ENCODE measurements at regions not wholly inside any gene's neighbourhood (a gene's known extent, or its start where the extent isn't known, plus 50 kb on each side); places are given as distances from the start of the nearest gene placed in this dataset.

DNA sequence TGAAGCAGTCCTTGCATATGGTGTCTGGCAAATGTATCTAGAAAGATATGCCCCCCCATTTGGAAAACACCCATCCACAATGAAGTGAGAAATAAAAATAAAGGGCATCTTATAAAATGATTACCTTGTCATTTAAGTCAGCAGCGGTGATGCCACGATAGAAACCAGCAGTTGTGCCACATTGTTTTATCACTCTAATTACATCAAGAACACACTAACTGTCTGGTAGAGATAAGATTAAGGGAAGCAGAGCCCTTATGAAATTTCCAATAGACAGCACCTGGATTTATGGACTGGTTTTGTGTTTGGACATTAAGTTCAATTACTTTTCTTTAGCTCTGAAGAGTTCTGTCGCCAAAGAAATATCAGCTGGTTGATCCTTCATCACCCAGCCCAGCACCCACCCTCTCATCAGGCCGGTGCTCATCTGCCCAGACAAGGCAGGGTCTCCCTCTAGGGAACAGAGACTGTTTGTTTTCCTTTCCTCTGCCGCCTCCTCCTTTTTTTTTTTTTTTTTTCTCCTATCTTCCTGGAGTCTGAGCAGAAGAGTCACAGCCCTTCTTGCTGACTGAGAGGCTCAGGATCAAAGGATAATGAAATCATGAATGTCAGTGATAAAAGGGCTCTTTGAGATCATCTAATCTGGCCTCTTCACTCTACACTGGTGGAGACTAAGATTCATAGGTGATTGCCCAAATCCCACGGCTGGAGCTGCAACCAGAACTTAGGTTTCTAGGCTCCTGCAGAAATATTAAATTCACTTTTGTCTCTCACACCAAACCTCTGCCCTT lies 464.1 kb downstream of the NTRK3 start:
- no peak for DNase-seq (ENCODE audit: low read depth)
- no peaks in the 10 kb centered on the region for H3K36me3 ChIP-seq (ENCODE audit: control insufficient read depth, insufficient read depth, low read length)
- H3K4me3 ChIP-seq (ENCODE audit: low read depth, low read length) = no peak overlapping the region
- no peaks in the 10 kb centered on the region for H3K27me3 ChIP-seq (ENCODE audit: control insufficient read depth, insufficient read depth, low read length)
- no peak for TF ChIP-seq CTCF (IDR thresholded peaks at IDR 0.05; ENCODE audit: insufficient read depth, low read length, poor library complexity, severe bottlenecking)

- H3K36me3 ChIP-seq (ENCODE audit: control insufficient read depth, insufficient read depth, low read length) = no peaks in the 10 kb centered on the region
- DNase-seq (ENCODE audit: low read depth) = no peak
- no peaks in the 10 kb centered on the region for H3K27me3 ChIP-seq (ENCODE audit: control insufficient read depth, insufficient read depth, low read length)
- TF ChIP-seq CTCF (IDR thresholded peaks at IDR 0.05; ENCODE audit: insufficient read depth, low read length, poor library complexity, severe bottlenecking) = no peak
- no peak overlapping the region for H3K4me3 ChIP-seq (ENCODE audit: low read depth, low read length)
Observed at GRCh38 chr15:87781959-87782625, 474.4 kb downstream of the NTRK3 start.

GRCh38 chr15:87779746-87780145 lies 476.8 kb downstream of the NTRK3 start:
- no peak for TF ChIP-seq CTCF (IDR thresholded peaks at IDR 0.05; ENCODE audit: insufficient read depth, low read length, poor library complexity, severe bottlenecking)
- DNase-seq (ENCODE audit: low read depth) = no peak
- Histone ChIP-seq H3K27me3 (ENCODE audit: control insufficient read depth, insufficient read depth, low read length) (no peaks in the 10 kb centered on the region), H3K4me3 (ENCODE audit: low read depth, low read length) (no peak overlapping the region), H3K36me3 (ENCODE audit: control insufficient read depth, insufficient read depth, low read length) (no peaks in the 10 kb centered on the region)

GRCh38 chr15:87778358-87778757 lies 478.2 kb downstream of the NTRK3 start:
- DNase-seq (ENCODE audit: low read depth) = no peak
- Histone ChIP-seq H3K36me3 (ENCODE audit: control insufficient read depth, insufficient read depth, low read length) (no peaks in the 10 kb centered on the region), H3K27me3 (ENCODE audit: control insufficient read depth, insufficient read depth, low read length) (no peaks in the 10 kb centered on the region), H3K4me3 (ENCODE audit: low read depth, low read length) (no peak overlapping the region)
- TF ChIP-seq CTCF (IDR thresholded peaks at IDR 0.05; ENCODE audit: insufficient read depth, low read length, poor library complexity, severe bottlenecking) = no peak

DNA sequence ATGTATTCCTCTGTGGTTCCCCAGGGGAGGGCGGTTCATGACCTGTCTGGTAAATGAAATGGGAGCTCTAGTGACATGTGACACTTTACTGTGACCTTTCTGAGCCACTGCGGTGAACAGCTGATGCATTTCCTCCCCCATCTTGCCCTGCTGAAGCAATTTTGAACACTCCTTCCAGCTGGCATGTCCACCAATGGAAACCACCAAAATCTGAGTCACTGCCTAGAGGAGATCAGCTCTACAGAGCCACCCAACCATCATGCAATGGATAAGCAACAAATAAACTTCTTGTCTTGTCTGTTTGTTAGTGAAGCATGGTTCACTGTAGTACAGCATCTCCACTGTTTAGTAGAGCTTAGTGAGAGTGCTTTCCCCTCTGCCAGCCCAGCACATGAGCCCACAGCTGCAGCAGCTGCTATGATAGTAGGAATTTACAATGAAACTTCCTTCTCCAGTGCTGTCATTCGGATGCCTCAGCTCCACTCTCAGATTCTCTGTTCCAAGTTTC lies 479.4 kb downstream of the NTRK3 start:
- no peaks in the 10 kb centered on the region for H3K27me3 ChIP-seq (ENCODE audit: control insufficient read depth, insufficient read depth, low read length)
- no peaks in the 10 kb centered on the region for H3K36me3 ChIP-seq (ENCODE audit: control insufficient read depth, insufficient read depth, low read length)
- H3K4me3 ChIP-seq (ENCODE audit: low read depth, low read length) = no peak overlapping the region
- DNase-seq (ENCODE audit: low read depth) = peak; percentile 39
- no peak for TF ChIP-seq CTCF (IDR thresholded peaks at IDR 0.05; ENCODE audit: insufficient read depth, low read length, poor library complexity, severe bottlenecking)

Data from kidney epithelial cell (primary cell).